ENCODE measurements at regions not wholly inside any gene's neighbourhood (a gene's known extent, or its start where the extent isn't known, plus 50 kb on each side); places are given as distances from the start of the nearest gene placed in this dataset.

- Histone ChIP-seq H4K20me1 (replicated peaks in 1 of 2; ENCODE audit: control insufficient read depth in 1 of 2, insufficient read depth in 2 of 2, low read length in 2 of 2) (no peaks in the 10 kb centered on the region), H3K23ac (ENCODE audit: insufficient read length) (no peak overlapping the region), H3K14ac (ENCODE audit: insufficient read length) (no peak overlapping the region), H2BK15ac (ENCODE audit: low read length) (no peak overlapping the region), H4K5ac (ENCODE audit: insufficient read length, low read depth, low read length) (no peak overlapping the region), H4K8ac (ENCODE audit: extremely low read depth, insufficient read depth, low read length) (no peak overlapping the region), H3K27ac (ENCODE audit: low read depth, low read length) (no peak overlapping the region), H3K4ac (replicated peaks; ENCODE audit: insufficient read length, low read depth, low read length) (no peak overlapping the region), H3K4me2 (ENCODE audit: insufficient read depth in 1 of 2, low read depth in 2 of 2, low read length in 2 of 2) (no peak overlapping the region), H3K4me1 (replicated peaks in 1 of 4; ENCODE audit: control insufficient read depth in 3 of 4, insufficient read depth in 4 of 4, low read length in 3 of 4) (no peaks in the 10 kb centered on the region; a peak in 1 of 7 replicates), H3K9me3 (ENCODE audit: insufficient read depth in 2 of 2, low read depth in 1 of 2, low read length in 1 of 2) (no peaks in the 10 kb centered on the region), H3K56ac (replicated peaks; ENCODE audit: insufficient read length, low read depth, low read length) (no peak overlapping the region), H2BK120ac (replicated peaks; ENCODE audit: low read depth, low read length) (no peak overlapping the region), H3K36me3 (ENCODE audit: control insufficient read depth in 2 of 4, insufficient read depth in 4 of 4, low read length in 3 of 4) (no peaks in the 10 kb centered on the region), H2BK5ac (ENCODE audit: low read depth, low read length) (no peak overlapping the region), H2BK20ac (ENCODE audit: low read length) (no peak overlapping the region), H3K23me2 (ENCODE audit: low read depth, low read length) (no peaks in the 10 kb centered on the region; the same call in 1 of the 2 replicates), H3K79me2 (ENCODE audit: control insufficient read depth in 1 of 2, insufficient read depth in 2 of 2, low read length in 2 of 2) (no peaks in the 10 kb centered on the region), H3K9ac (replicated peaks in 1 of 4; ENCODE audit: extremely low read depth in 1 of 4, low read depth in 3 of 4, low read length in 3 of 4) (no peak overlapping the region), H2AFZ (ENCODE audit: low read length) (no peak overlapping the region), H3K27me3 (replicated peaks in 1 of 4; ENCODE audit: control insufficient read depth in 3 of 4, extremely low read depth in 1 of 4, insufficient read depth in 3 of 4, low read length in 3 of 4) (no peaks in the 10 kb centered on the region), H2BK12ac (ENCODE audit: low read depth, low read length) (no peak overlapping the region), H4K91ac (replicated peaks; ENCODE audit: insufficient read length, low read length) (no peak overlapping the region), H3K4me3 (ENCODE audit: extremely low read depth in 1 of 4, insufficient read depth in 2 of 4, low read depth in 3 of 4, low read length in 4 of 4) (no peak overlapping the region), H2AK5ac (ENCODE audit: low read depth, low read length) (no peak overlapping the region), H3K79me1 (ENCODE audit: low read depth, low read length) (no peaks in the 10 kb centered on the region), H3K18ac (ENCODE audit: extremely low read depth, low read length) (no peak overlapping the region)
- 87% methylated on average over 2 of the region's 2 CpGs; no CpG with 5 or more reads in 1 of the 2 experiments for WGBS, 2 experiments (ENCODE audit: extremely low coverage in 1 of 2, insufficient coverage in 1 of 2, insufficient read length in 1 of 2, insufficient replicate concordance in 2 of 2, low coverage in 1 of 2, low lambda C conversion rate in 2 of 2, missing lambda C conversion rate in 1 of 2)
- ChIA-PET POLR2A (ENCODE audit: partially characterized antibody) (no interaction called here), CTCF (ENCODE audit: partially characterized antibody) (interaction anchor here (0.6 to 1.0 kb wide), 2 partner anchors 12 to 369 kb away, joined by 3 to 4 read pairs; no protein-coding TSS in a partner anchor)
- DNase-seq (ENCODE audit: low read depth in 1 of 2, low spot score in 2 of 2) (no peak), FAIRE-seq (no peak)
- TF ChIP-seq CTCF (IDR thresholded peaks at IDR 0.05; ENCODE audit: control extremely low read depth in 1 of 3, insufficient read depth in 1 of 3, low read depth in 1 of 3, low read length in 3 of 3) (no peak), KDM4A (IDR thresholded peaks at IDR 0.05; ENCODE audit: low read depth, low read length, severe bottlenecking) (no peak), BCL11A (IDR thresholded peaks at IDR 0.05; ENCODE audit: low read depth in 2 of 2, low read length in 2 of 2) (no peak), RXRA (IDR thresholded peaks at IDR 0.05; ENCODE audit: insufficient read depth, low read depth, low read length) (no peak), POU5F1 (IDR thresholded peaks at IDR 0.05; ENCODE audit: low read depth, low read length) (no peak), JUN (IDR thresholded peaks at IDR 0.05; ENCODE audit: low read depth, low read length) (no peak), CBX5 (IDR thresholded peaks at IDR 0.05; ENCODE audit: low read depth, low read length) (no peak), PHF8 (conservative IDR thresholded peaks at IDR 0.05; ENCODE audit: low read depth, low read length) (no peak), POLR2A (IDR thresholded peaks at IDR 0.05; ENCODE audit: control extremely low read depth in 1 of 2, low read depth in 2 of 2, low read length in 2 of 2) (no peak), EZH2 (IDR thresholded peaks at IDR 0.05; ENCODE audit: low read depth, low read length, severe bottlenecking) (no peak), EP300 (IDR thresholded peaks at IDR 0.05; ENCODE audit: borderline replicate concordance in 1 of 2, low read depth in 2 of 2, low read length in 2 of 2) (no peak)
Observed at GRCh38 chr6:147869201-147869600, 360.7 kb downstream of the SAMD5 start.

Measured in H1 (cell line).